HCT116 (cell line): ENCODE measurements at regions not wholly inside any gene's neighbourhood (a gene's known extent, or its start where the extent isn't known, plus 50 kb on each side); places are given as distances from the start of the nearest gene placed in this dataset.

Experiments used
- ATAC-seq: fragments of 200-7000 bp; cut with Tn5 transposase; 2 replicates; pipeline ENCODE4 v1.9.1; 2020; ENCODE audit warnings: mild to moderate bottlenecking, moderate library complexity
- BruUV-seq: library from RNA; stranded (reverse); fragments of 400-500 nt; replicated peaks from 2 replicates; lab custom pipeline; 2021; lab: Mats Ljungman, UMichigan
- CTCF ChIA-PET: fragments of 300-600 bp; sonication (Branson Sonifier 250); formaldehyde crosslinking; loops from one replicate; lab custom pipeline; 2021; ENCODE audit warnings: antibody characterized with exemption; lab: Charles Lee
- POLR2A ChIA-PET: fragments of 300-600, 350-600 bp; sonication (Branson Sonifier 250); formaldehyde crosslinking; loops from one replicate; lab custom pipeline; 2021; ENCODE audit warnings: antibody characterized with exemption; lab: Charles Lee
- RAD21 ChIA-PET, 2 experiments: fragments of 300-600 bp; sonication (Branson Sonifier 250); formaldehyde crosslinking; loops; one replicate each; lab custom pipeline; 2023; ENCODE audit warnings: low total read pairs in 2 of 2; ENCODE audit not compliant: uncharacterized antibody in 2 of 2, unreplicated experiment in 2 of 2, low non-redundant PET in 1 of 2; lab: Charles Lee
- DNase-seq: peaks from one replicate; pipeline ENCODE4 v3.0.0-alpha.2; 2010; ENCODE audit warnings: low read depth, low spot score
- H2AFZ ChIP-seq: fragments of 200-600 bp; shearing (Covaris generic), sonication (generic); 2 replicates; pipeline ENCODE4 v1.6.1; 2017; ENCODE audit warnings: low read depth, mixed run types, mixed read lengths, antibody characterized with exemption, low read length; ENCODE audit not compliant: poor library complexity, severe bottlenecking
- H3K27ac ChIP-seq: 2 replicates; pipeline ENCODE4 v1.5.1; 2012; ENCODE audit warnings: low read depth, low read length
- H3K27me3 ChIP-seq: fragments of 200-600 bp; sonication (generic); 2 replicates; pipeline ENCODE4 v1.6.1; 2016; ENCODE audit warnings: mixed run types, low read length, mixed read lengths; ENCODE audit not compliant: insufficient read depth
- H3K36me3 ChIP-seq, 2 experiments: fragments of 200-500 bp in 1 of 2; fragments of 200-600 bp in 1 of 2; sonication (Bioruptor generic) in 1 of 2; sonication (generic) in 1 of 2; 2 replicates each; pipeline versions ENCODE4 v1.5.1 to v1.6.1; 2014 to 2016; ENCODE audit warnings: low read length in 2 of 2, inconsistent platforms in 1 of 2, mixed read lengths in 1 of 2, mixed run types in 1 of 2; ENCODE audit not compliant: insufficient read depth in 2 of 2, control insufficient read depth in 1 of 2
- H3K4me1 ChIP-seq, 2 experiments: fragments of 200-600 bp in 1 of 2; sonication (generic) in 1 of 2; 2 replicates each; pipeline versions ENCODE4 v1.5.1 to v1.6.1; 2012 to 2017; ENCODE audit warnings: low read length in 2 of 2, inconsistent platforms in 1 of 2, mild to moderate bottlenecking in 1 of 2, mixed read lengths in 1 of 2, mixed run types in 1 of 2, moderate library complexity in 1 of 2; ENCODE audit not compliant: insufficient read depth in 2 of 2, control insufficient read depth in 1 of 2
- H3K4me2 ChIP-seq: fragments of 200-600 bp; sonication (generic); 2 replicates; pipeline ENCODE4 v1.6.1; 2017; ENCODE audit warnings: mixed run types, low read length, mixed read lengths
- H3K4me3 ChIP-seq, 2 experiments: fragments of 200-600 bp in 1 of 2; sonication (generic) in 1 of 2; replicated peaks in 1 of 2; 2 replicates each; pipeline ENCODE4 v1.5.1; 2011 to 2016; ENCODE audit warnings: low read length in 2 of 2, control low read depth in 1 of 2, low read depth in 1 of 2, mild to moderate bottlenecking in 1 of 2, mixed read lengths in 1 of 2, mixed run types in 1 of 2
- H3K79me2 ChIP-seq: fragments of 200-600 bp; sonication (generic); 2 replicates; pipeline ENCODE4 v1.6.1; 2017; ENCODE audit warnings: mild to moderate bottlenecking, mixed run types, low read length, moderate library complexity, mixed read lengths; ENCODE audit not compliant: insufficient read depth
- H3K9ac ChIP-seq: fragments of 200-600 bp; sonication (generic); 2 replicates; pipeline ENCODE4 v1.6.1; 2016; ENCODE audit warnings: low read length, mixed read lengths
- H3K9me2 ChIP-seq: fragments of 200-600 bp; sonication (generic), shearing (Covaris generic); 2 replicates; pipeline ENCODE4 v1.6.1; 2017; ENCODE audit warnings: mixed run types, mild to moderate bottlenecking, moderate library complexity; ENCODE audit not compliant: insufficient read depth
- H3K9me3 ChIP-seq, 2 experiments: fragments of 200-500 bp in 1 of 2; fragments of 200-600 bp in 1 of 2; sonication (Bioruptor generic) in 1 of 2; sonication (generic) in 1 of 2; 2 replicates each; pipeline ENCODE4 v1.6.1; 2014 to 2017; ENCODE audit warnings: low read length in 2 of 2, mixed read lengths in 2 of 2, inconsistent platforms in 1 of 2, low read depth in 1 of 2, mild to moderate bottlenecking in 1 of 2, mixed run types in 1 of 2, moderate library complexity in 1 of 2; ENCODE audit not compliant: control insufficient read depth in 1 of 2, insufficient read depth in 1 of 2
- H4K20me1 ChIP-seq: fragments of 200-600 bp; sonication (generic), shearing (Covaris generic); 2 replicates; pipeline ENCODE4 v1.6.1; 2017; ENCODE audit warnings: mixed run types, mild to moderate bottlenecking, moderate library complexity; ENCODE audit not compliant: insufficient read depth
- CBX3 ChIP-seq: IDR thresholded peaks from 2 replicates; pipeline ENCODE4 v1.6.1; 2012; ENCODE audit warnings: low read depth
- CEBPB ChIP-seq: IDR thresholded peaks from 2 replicates; pipeline ENCODE4 v1.6.1; 2012; ENCODE audit warnings: low read depth
- CTCF ChIP-seq, 3 experiments: fragments of 200-600 bp in 1 of 3; sonication (generic) in 1 of 3; IDR thresholded peaks in 2 of 3; conservative IDR thresholded peaks in 1 of 3; 2 replicates each; pipeline ENCODE4 v1.5.1; 2012 to 2017; ENCODE audit warnings: low read depth in 2 of 3, low read length in 2 of 3, antibody characterized with exemption in 1 of 3, borderline replicate concordance in 1 of 3, control low read depth in 1 of 3, mild to moderate bottlenecking in 1 of 3, mixed read lengths in 1 of 3, mixed run types in 1 of 3, moderate library complexity in 1 of 3; ENCODE audit not compliant: insufficient read depth in 1 of 3
- EGR1 ChIP-seq: IDR thresholded peaks from 2 replicates; pipeline ENCODE4 v1.6.1; 2012; ENCODE audit warnings: low read depth
- ELF1 ChIP-seq: IDR thresholded peaks from 2 replicates; pipeline ENCODE4 v1.6.1; 2012; ENCODE audit warnings: low read depth, borderline replicate concordance
- EZH2 ChIP-seq: fragments of 200-600 bp; sonication (generic); IDR thresholded peaks from 2 replicates; pipeline ENCODE4 v1.6.1; 2017; ENCODE audit warnings: antibody characterized with exemption, mixed run types
- EZH2phosphoT487 ChIP-seq: fragments of 200-600 bp; IDR thresholded peaks from 2 replicates; pipeline ENCODE4 v1.6.1; 2018; ENCODE audit warnings: antibody characterized with exemption, borderline replicate concordance
- JUND ChIP-seq: IDR thresholded peaks from 2 replicates; pipeline ENCODE4 v1.6.1; 2012
- POLR2A ChIP-seq: IDR thresholded peaks from 2 replicates; pipeline ENCODE4 v1.7.0; 2011; ENCODE audit warnings: borderline replicate concordance; ENCODE audit not compliant: insufficient read depth, insufficient read length; ENCODE audit errors: extremely low read depth
- SIN3A ChIP-seq: IDR thresholded peaks from 2 replicates; pipeline ENCODE4 v1.6.1; 2012; ENCODE audit warnings: low read depth
- SRF ChIP-seq: IDR thresholded peaks from 2 replicates; pipeline ENCODE4 v1.6.1; 2012; ENCODE audit warnings: low read depth
- intact Hi-C: fragments of 100-400 bp; cut with micrococcal nuclease; formaldehyde crosslinking; loops from 2 replicates; pipeline ENCODE4 v1.10.0; 2022

GRCh38 chr4:81833576-81833975 is 361.9 kb upstream of the RASGEF1B start:
- POLR2A ChIA-PET: no interaction called here
- H3K4me3 ChIP-seq: no peak overlapping the region

More at GRCh38 chr4:81833576-81833975, 361.9 kb upstream of the RASGEF1B start:
- Histone ChIP-seq H3K79me2 (no peaks in the 10 kb centered on the region), H3K36me3 (no peaks in the 10 kb centered on the region), H3K4me1 (no peaks in the 10 kb centered on the region), H3K9me3 (no peaks in the 10 kb centered on the region), H3K9ac (no peak overlapping the region), H3K27ac (no peak overlapping the region), H4K20me1 (no peaks in the 10 kb centered on the region), H3K4me2 (no peak overlapping the region), H3K27me3 (0 out of 2 replicates have a peak, but pooled peaks cover 6% of the 10 kb centered on the region), H2AFZ (no peak overlapping the region), H3K9me2 (no peaks in the 10 kb centered on the region)
- no TSS peak for BruUV-seq
- ChIA-PET CTCF (no interaction called here), RAD21 (no interaction called here)
- DNase-seq (no peak), ATAC-seq (no peak)
- intact Hi-C loops: no loop called here
- TF ChIP-seq EZH2phosphoT487: no peak
- no peak for TF ChIP-seq JUND
- TF ChIP-seq POLR2A: no peak
- no peak for TF ChIP-seq EZH2
- TF ChIP-seq SRF: no peak
- no peak for TF ChIP-seq CEBPB
- no peak for TF ChIP-seq CTCF (IDR thresholded peaks at IDR 0.05 in 2 of 3, conservative IDR thresholded peaks at IDR 0.05 in 1 of 3; ENCODE audit: borderline replicate concordance in 1 of 3, insufficient read depth in 1 of 3, low read depth in 2 of 3, low read length in 2 of 3)
- no peak for TF ChIP-seq CBX3
- TF ChIP-seq ELF1: no peak
- no peak for TF ChIP-seq EGR1
- TF ChIP-seq SIN3A: no peak
